LHCN-M2 (cell line): ENCODE measurements at regions not wholly inside any gene's neighbourhood (a gene's known extent, or its start where the extent isn't known, plus 50 kb on each side); places are given as distances from the start of the nearest gene placed in this dataset.
"Not testable (repeated sequence)": the region's sequence is repeated elsewhere in the genome, so short reads cannot be mapped to it uniquely, and the experiment has no call there.

Source experiments
- DNase-seq: peaks from one replicate; pipeline ENCODE4 v3.0.0-alpha.2; 2012; ENCODE audit warnings: low read depth

DNA sequence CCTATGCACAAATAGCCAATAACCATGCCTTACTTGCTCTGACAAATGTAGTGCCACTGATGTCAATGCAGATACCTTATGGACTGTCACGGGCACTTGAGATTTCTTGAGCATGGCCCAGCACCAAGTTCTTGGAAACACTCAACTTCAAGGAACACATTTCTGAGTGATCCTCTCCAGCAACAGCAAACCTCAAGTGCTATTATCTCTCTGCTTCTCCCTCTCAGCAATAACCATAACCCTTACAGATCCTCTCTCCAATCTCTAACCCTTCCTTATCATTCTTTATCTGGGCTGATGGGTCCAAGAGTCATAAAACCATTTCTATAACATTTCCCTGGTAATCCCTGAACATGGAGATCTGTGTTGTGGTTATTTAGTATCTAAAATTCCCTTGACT lies 266.9 kb upstream of the STXBP5 start:
- no peak for DNase-seq

GRCh38 chr6:146938266-146938665 lies 266.0 kb upstream of the STXBP5 start:
- DNase-seq = no peak

GRCh38 chr6:146939456-146939855 lies 264.8 kb upstream of the STXBP5 start:
- not testable (repeated sequence) for DNase-seq

- no peak for DNase-seq
These were observed 260.6 kb upstream of the STXBP5 start for GRCh38 chr6:146943664-146944063.

DNA sequence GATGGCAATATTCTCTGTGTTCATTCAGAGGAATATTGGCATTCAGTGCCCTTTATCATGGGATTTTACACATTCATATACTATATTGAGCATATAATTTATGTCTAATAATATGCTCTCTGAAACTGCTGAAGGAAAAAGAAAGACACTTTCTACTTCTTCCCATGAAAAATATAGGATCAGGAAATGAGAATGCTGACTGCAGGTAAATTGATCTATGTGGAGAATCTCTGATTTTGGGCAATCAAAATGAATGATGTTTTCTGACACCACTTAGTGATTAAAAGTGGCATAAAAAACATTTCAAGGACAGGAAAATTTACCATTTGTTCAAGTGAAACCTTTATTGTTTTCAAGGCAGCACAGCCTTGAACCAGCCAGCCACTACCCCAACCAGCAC lies 260.1 kb upstream of the STXBP5 start:
- no peak for DNase-seq

DNA sequence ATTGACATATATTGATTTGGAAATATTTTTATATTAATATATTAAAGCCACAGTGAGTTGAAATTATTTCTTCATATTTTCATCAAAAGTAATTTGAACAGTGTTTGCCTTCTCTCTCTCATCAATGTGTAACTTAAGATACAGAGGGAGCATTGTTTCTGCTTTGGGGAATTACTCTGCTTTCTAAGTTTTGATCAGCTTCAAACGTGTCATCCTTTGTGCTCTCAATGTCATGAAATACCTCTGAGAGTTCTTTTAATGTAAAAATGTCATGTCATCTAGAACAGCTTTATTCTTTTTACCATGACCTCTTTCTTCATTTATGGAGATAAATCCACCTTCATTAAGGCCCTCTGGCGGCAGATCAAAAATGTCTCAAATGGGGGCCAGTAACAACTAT lies 259.4 kb upstream of the STXBP5 start:
- no peak for DNase-seq

- no peak for DNase-seq
These were observed 257.7 kb upstream of the STXBP5 start for GRCh38 chr6:146946559-146946958.

DNA sequence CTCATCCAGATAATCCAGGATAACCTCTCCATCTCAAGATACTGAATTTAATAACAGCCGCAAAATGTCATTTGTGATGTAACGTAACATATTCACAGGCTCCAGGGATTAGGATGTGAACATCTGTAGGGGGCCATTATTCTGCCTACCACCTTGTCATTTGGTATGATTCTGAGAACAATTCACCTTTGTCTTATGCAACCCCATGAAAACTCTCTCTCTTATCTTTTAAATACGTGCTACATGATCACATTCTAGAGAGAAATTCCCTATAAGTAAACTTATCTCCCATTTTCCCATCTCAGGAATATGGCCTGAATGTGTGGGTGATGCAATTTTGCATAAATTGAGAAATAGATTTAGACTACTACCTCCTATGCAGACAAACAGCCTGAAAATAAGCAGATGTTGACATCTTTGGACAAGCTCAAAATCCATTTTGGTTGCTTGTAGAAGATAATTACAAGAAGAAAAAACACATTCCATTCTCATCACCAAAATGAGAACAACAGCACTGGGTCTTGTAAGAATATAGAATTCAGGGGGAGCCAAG lies 255.4 kb upstream of the STXBP5 start:
- DNase-seq = no peak

DNA sequence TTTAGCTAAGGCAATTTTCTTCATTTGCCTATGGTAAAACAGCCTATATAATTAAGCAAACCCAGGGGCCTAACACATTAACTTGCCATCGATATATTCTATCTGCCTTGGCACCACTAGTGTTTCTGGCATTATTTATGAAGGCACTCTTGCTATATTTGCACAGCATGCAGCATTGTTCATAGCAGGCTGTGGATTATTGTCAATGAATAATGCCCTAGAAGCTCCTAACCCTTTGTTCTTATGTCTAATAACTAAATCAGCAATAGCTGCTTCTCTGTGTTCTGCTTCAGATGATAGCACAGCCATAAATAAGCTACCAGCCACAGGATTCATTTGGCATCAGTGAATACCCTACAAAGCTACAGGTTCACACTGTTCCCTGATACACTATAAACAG lies 254.8 kb upstream of the STXBP5 start:
- DNase-seq = no peak

- no peak for DNase-seq
These were observed 253.8 kb upstream of the STXBP5 start for GRCh38 chr6:146950351-146950835.

DNA sequence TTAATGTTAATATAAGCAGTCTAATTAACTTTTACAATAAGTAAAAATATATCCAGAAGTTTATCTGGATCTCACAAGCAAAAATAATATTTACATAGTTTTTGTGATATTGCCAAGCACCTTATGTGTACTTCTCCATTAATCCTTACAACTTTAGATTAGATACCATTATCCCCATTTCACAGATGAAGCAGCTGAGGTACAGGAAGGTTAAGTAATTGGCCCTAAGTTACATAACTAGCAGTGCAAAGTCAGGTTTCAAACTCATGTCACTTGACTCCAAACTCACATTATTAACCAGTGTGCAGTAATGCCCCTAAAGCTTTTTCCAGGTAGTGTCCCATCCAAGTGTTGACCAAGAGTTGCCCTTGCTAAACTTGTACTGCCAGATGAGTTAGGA lies 248.6 kb upstream of the STXBP5 start:
- no peak for DNase-seq

GRCh38 chr6:146957181-146958093 lies 246.8 kb upstream of the STXBP5 start:
- no peak for DNase-seq

GRCh38 chr6:146961831-146962230 lies 242.4 kb upstream of the STXBP5 start:
- no peak for DNase-seq

GRCh38 chr6:146962329-146962728 lies 241.9 kb upstream of the STXBP5 start:
- no peak for DNase-seq

GRCh38 chr6:146965110-146965689 lies 239.0 kb upstream of the STXBP5 start:
- no peak for DNase-seq

GRCh38 chr6:146968041-146968760 lies 236.0 kb upstream of the STXBP5 start:
- peak; percentile 81 for DNase-seq

DNA sequence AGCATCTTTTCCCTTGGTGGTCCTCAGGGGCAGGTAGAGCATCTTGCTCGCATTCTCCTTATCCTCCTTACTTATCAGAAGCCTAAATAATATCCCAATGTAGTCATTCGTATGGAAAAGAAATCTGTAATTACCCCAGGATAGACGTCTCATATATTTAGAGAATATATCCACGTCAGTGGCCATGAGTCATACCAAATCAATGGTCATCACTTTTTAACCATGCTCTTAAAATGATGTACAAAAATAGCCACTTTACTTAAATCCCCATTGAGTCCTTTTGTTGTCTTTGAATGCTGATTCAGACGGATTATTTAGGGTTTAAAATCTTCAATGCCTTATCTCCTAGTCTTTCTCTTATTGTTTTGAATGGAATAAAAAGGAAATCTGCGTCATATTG lies 231.7 kb upstream of the STXBP5 start:
- DNase-seq = peak; percentile 8

- no peak for DNase-seq
These were observed 229.9 kb upstream of the STXBP5 start for GRCh38 chr6:146974351-146974750.

DNA sequence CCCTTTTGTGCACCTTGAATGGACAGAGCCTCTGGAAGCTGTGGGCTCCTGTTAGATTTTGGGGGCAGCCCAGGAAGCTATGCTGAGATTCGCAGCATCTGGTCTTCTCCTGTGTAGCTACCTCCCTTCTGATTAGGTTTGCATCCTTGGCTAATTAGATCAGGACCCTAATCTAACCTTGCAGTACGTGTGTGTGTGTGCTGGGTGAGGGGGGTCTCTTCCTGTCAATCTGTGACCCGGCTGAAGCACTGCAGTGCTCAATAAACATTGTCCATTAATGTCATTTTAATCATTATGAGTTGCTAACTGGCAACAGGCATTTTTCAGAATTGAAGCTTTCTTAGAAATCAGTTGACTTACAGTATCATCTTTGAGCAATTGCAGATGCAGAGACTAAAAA lies 229.1 kb upstream of the STXBP5 start:
- DNase-seq = no peak

DNA sequence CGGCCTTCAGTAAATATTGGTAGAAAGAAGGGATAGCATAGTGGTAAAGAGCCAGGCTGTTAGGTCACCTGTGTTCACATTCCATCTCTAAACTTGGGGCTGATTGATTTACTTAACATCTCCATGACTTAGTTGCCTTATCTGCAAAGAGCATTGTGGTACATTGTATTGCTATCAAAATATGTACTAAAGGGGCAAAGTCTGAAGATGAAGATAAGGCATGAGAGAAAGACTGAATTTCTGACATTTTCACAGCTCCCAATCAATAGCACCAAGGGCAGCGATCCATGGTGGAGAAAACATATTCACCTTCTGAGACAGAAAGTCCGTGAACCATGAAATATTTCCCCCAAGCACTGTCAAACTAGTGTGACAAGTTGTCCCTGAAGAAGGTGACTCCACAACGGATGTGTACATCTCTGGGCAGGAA lies 223.3 kb upstream of the STXBP5 start:
- DNase-seq = no peak

GRCh38 chr6:146981981-146982380 lies 222.2 kb upstream of the STXBP5 start:
- no peak for DNase-seq
